CD4-positive, alpha-beta T cell (primary cell): ENCODE measurements at regions not wholly inside any gene's neighbourhood (a gene's known extent, or its start where the extent isn't known, plus 50 kb on each side); places are given as distances from the start of the nearest gene placed in this dataset.

Experiments
- ATAC-seq: fragments of 200-7000 bp; cut with Tn5 transposase; one replicate; pipeline ENCODE4 v1.10.0; 2022; ENCODE audit warnings: mild to moderate bottlenecking; ENCODE audit not compliant: poor library complexity
- CTCF ChIA-PET: fragments of 350-600 bp; sonication (Branson Sonifier 250); formaldehyde crosslinking; loops from one replicate; lab custom pipeline; 2021; ENCODE audit warnings: antibody characterized with exemption, inconsistent platforms; lab: Charles Lee
- POLR2A ChIA-PET: fragments of 350-600 bp; sonication (Branson Sonifier 250); formaldehyde crosslinking; loops from one replicate; lab custom pipeline; 2021; ENCODE audit warnings: antibody characterized with exemption, inconsistent platforms; lab: Charles Lee
- DNase-seq, 14 experiments: peaks; one replicate each; pipeline ENCODE4 v3.0.0-alpha.2; 2013 to 2020; ENCODE audit warnings: mixed read lengths in 2 of 14
- H3K27ac ChIP-seq, 2 donors: one replicate each; pipeline versions ENCODE4 v1.5.1 to v1.7.0; 2013; ENCODE audit warnings: low read length in 2 of 2, low read depth in 1 of 2, mild to moderate bottlenecking in 1 of 2
- H3K27me3 ChIP-seq, 2 experiments: 1 replicate in 1 of 2; 2 replicates in 1 of 2; pipeline versions ENCODE4 v1.6.1 to v1.7.0; 2013; ENCODE audit warnings: low read length in 2 of 2, control low read depth in 1 of 2, mild to moderate bottlenecking in 1 of 2, moderate library complexity in 1 of 2; ENCODE audit not compliant: insufficient read depth in 2 of 2, control insufficient read depth in 1 of 2
- H3K36me3 ChIP-seq: one replicate; pipeline ENCODE4 v1.6.1; 2013; ENCODE audit warnings: low read length, control low read depth; ENCODE audit not compliant: insufficient read depth
- H3K4me1 ChIP-seq: one replicate; pipeline ENCODE4 v1.6.1; 2013; ENCODE audit warnings: low read length, control low read depth; ENCODE audit not compliant: insufficient read depth
- H3K4me3 ChIP-seq: one replicate; pipeline ENCODE4 v1.5.1; 2013; ENCODE audit warnings: mild to moderate bottlenecking, low read length, moderate library complexity
- H3K9me3 ChIP-seq, 2 experiments: 1 replicate in 1 of 2; 2 replicates in 1 of 2; pipeline versions ENCODE4 v1.6.1 to v1.7.0; 2013; ENCODE audit warnings: low read length in 2 of 2, mild to moderate bottlenecking in 2 of 2, control low read depth in 1 of 2, moderate library complexity in 1 of 2; ENCODE audit not compliant: control insufficient read depth in 1 of 2, insufficient read depth in 1 of 2
- H3K27ac Mint-ChIP-seq: one replicate; pipeline ENCODE4 v1.8.0; 2020; ENCODE audit warnings: mixed read lengths
- H3K27me3 Mint-ChIP-seq: one replicate; pipeline ENCODE4 v1.8.0; 2021; ENCODE audit warnings: mixed read lengths
- H3K36me3 Mint-ChIP-seq: one replicate; pipeline ENCODE4 v1.8.0; 2021; ENCODE audit warnings: low read depth, mixed read lengths
- H3K4me1 Mint-ChIP-seq: one replicate; pipeline ENCODE4 v1.8.0; 2021; ENCODE audit warnings: low read depth, mixed read lengths
- H3K4me3 Mint-ChIP-seq: one replicate; pipeline ENCODE4 v1.8.0; 2020; ENCODE audit warnings: mild to moderate bottlenecking, mixed read lengths
- H3K9me3 Mint-ChIP-seq: one replicate; pipeline ENCODE4 v1.8.0; 2020; ENCODE audit warnings: mixed read lengths
- CTCF ChIP-seq: fragments of 200-600 bp; IDR thresholded peaks from one replicate; pipeline ENCODE4 v1.8.0; 2022; ENCODE audit warnings: antibody characterized with exemption, mild to moderate bottlenecking
- intact Hi-C, 2 experiments: fragments of 100-400 bp; cut with DNase I in 1 of 2; cut with micrococcal nuclease in 1 of 2; formaldehyde crosslinking; loops; one replicate each; pipeline versions ENCODE4 v1.15.1 to v1.9.0; 2023 to 2025; cut with DNase I, micrococcal nuclease

DNA sequence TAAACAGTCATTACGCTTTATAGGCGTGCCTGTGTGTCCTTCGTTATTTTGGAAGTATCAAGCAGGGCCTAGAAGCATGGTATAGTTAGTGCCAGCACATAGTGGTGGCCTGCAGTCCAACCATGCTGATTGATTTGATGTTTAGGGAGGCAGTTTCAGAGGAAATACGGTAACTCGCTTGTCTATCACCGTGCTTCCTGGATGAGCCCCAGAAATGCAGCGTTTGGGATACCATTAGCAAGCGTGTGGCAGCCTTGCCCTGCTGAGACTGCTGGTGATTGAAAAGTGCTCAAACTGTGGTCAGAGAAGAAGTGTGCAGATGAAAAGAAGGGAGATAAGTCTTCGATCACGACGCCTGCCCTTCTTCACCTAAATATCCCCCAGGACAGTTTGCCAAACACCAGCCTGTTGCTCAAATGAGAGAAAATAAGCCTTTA is 158.4 kb downstream of the CHIC2 start:
- DNase-seq, result no peak
- Histone ChIP-seq H3K4me3 (peak overlapping the region; percentile 24), H3K36me3 (no peaks in the 10 kb centered on the region), H3K27ac (no peak overlapping the region), H3K4me1 (peaks cover 6% of the 10 kb centered on the region), H3K9me3 (no peaks in the 10 kb centered on the region), H3K27me3 (peaks cover 11 to 23% of the 10 kb centered on the region in 2 experiments)
- H3K9me3 Mint-ChIP-seq, result no peaks in the 10 kb centered on the region
- CTCF ChIA-PET, result no interaction called here
- peaks cover 7% of the 10 kb centered on the region for H3K4me1 Mint-ChIP-seq
- no peak overlapping the region for H3K27ac Mint-ChIP-seq
- POLR2A ChIA-PET, result no interaction called here
- ATAC-seq, result no peak
- intact Hi-C loops, result no loop called here
- peaks cover 87% of the 10 kb centered on the region for H3K27me3 Mint-ChIP-seq
- no peaks in the 10 kb centered on the region for H3K36me3 Mint-ChIP-seq
- peak overlapping the region; percentile 46 for H3K4me3 Mint-ChIP-seq
- no peak for TF ChIP-seq CTCF

- Mint-ChIP-seq H3K9me3 (no peaks in the 10 kb centered on the region), H3K27me3 (peaks cover 86% of the 10 kb centered on the region), H3K27ac (no peak overlapping the region), H3K4me3 (no peak overlapping the region), H3K36me3 (no peaks in the 10 kb centered on the region), H3K4me1 (peaks cover 7% of the 10 kb centered on the region)
- Histone ChIP-seq H3K36me3 (no peaks in the 10 kb centered on the region), H3K4me3 (no peak overlapping the region), H3K4me1 (peaks cover 6% of the 10 kb centered on the region), H3K9me3 (no peaks in the 10 kb centered on the region), H3K27ac (no peak overlapping the region), H3K27me3 (peaks cover 11 to 23% of the 10 kb centered on the region in 2 experiments)
- TF ChIP-seq CTCF, result no peak
- intact Hi-C loops, result no loop called here
- ATAC-seq (no peak), DNase-seq (no peak)
- ChIA-PET POLR2A (no interaction called here), CTCF (no interaction called here)
Observed at GRCh38 chr4:53905276-53905940, 159.0 kb downstream of the CHIC2 start.

- TF ChIP-seq CTCF, result no peak
Observed at GRCh38 chr4:53902786-53903185, 161.6 kb downstream of the CHIC2 start.

More at GRCh38 chr4:53902786-53903185, 161.6 kb downstream of the CHIC2 start:
- Mint-ChIP-seq H3K4me1 (no peaks in the 10 kb centered on the region), H3K27ac (no peak overlapping the region), H3K36me3 (no peaks in the 10 kb centered on the region), H3K9me3 (no peaks in the 10 kb centered on the region), H3K27me3 (peaks cover 77% of the 10 kb centered on the region), H3K4me3 (no peak overlapping the region)
- Histone ChIP-seq H3K4me1 (peaks cover 6% of the 10 kb centered on the region), H3K36me3 (no peaks in the 10 kb centered on the region), H3K9me3 (no peaks in the 10 kb centered on the region), H3K27ac (no peak overlapping the region), H3K27me3 (peaks cover 11 to 15% of the 10 kb centered on the region in 2 experiments), H3K4me3 (no peak overlapping the region)
- intact Hi-C loops, result no loop called here
- ChIA-PET CTCF (no interaction called here), POLR2A (no interaction called here)
- ATAC-seq (no peak), DNase-seq (no peak)
